ENCODE measurements at regions not wholly inside any gene's neighbourhood (a gene's known extent, or its start where the extent isn't known, plus 50 kb on each side); places are given as distances from the start of the nearest gene placed in this dataset.

DNA sequence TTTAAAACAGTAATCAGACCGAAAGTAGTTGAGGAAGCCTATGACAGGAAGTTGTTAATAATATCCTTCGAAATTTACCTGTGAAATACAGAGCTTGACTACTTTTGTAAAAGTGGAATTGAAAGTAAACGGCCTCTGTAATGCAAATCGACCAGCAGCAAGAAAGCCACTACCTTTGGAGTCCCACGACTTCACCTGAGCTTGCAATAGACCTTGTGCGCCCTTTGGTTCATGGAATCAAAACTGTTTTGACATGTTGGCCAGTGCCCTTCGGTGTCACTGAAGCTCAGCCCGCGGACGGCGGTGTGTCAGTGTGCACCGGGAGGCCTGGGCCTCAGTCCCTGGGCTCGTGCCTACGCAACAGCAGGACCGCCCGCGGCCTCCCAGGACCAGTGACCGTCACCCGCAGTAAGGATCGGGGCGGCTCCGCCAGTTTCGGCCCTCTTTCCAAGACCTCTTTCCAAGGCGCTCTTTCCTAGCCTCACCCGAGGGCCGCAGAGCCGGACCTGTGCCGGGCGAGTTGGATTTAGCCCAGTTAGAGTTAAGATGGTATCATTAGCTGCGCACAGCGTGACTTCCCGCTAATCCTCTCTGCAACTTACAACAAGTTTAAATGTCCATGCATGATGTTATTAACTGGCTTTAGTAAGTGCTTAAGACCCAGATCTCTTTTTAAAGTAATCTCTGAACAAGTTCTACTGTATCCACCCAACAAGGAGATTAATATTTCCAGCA is 223.3 kb downstream of the MEF2C start:
- TF ChIP-seq, protein P1, sequence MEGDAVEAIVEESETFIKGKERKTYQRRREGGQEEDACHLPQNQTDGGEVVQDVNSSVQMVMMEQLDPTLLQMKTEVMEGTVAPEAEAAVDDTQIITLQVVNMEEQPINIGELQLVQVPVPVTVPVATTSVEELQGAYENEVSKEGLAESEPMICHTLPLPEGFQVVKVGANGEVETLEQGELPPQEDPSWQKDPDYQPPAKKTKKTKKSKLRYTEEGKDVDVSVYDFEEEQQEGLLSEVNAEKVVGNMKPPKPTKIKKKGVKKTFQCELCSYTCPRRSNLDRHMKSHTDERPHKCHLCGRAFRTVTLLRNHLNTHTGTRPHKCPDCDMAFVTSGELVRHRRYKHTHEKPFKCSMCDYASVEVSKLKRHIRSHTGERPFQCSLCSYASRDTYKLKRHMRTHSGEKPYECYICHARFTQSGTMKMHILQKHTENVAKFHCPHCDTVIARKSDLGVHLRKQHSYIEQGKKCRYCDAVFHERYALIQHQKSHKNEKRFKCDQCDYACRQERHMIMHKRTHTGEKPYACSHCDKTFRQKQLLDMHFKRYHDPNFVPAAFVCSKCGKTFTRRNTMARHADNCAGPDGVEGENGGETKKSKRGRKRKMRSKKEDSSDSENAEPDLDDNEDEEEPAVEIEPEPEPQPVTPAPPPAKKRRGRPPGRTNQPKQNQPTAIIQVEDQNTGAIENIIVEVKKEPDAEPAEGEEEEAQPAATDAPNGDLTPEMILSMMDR (IDR thresholded peaks at IDR 0.05), result no peak
- intact Hi-C loops (cut with DNase I), result no loop called here
- no peaks in the 10 kb centered on the region for H3K36me3 ChIP-seq (ENCODE audit: insufficient read depth in 1 of 2, low read depth in 1 of 2)
- no peak overlapping the region for H3K4me3 ChIP-seq
- H3K4me1 ChIP-seq, result peaks cover 7% of the 10 kb centered on the region
- H3K9me3 ChIP-seq, result no peaks in the 10 kb centered on the region
- 16 to 23% (median 22%) methylated on average over 32 of the region's 32 CpGs for WGBS, 3 donors
- no peak for ATAC-seq
- H3K27me3 ChIP-seq (ENCODE audit: insufficient read depth in 3 of 3, low read length in 2 of 3), result peaks cover 15 to 83% (median 16%) of the 10 kb centered on the region in 3 donors
- no peak overlapping the region for H3K27ac ChIP-seq
- no peak for DNase-seq

DNA sequence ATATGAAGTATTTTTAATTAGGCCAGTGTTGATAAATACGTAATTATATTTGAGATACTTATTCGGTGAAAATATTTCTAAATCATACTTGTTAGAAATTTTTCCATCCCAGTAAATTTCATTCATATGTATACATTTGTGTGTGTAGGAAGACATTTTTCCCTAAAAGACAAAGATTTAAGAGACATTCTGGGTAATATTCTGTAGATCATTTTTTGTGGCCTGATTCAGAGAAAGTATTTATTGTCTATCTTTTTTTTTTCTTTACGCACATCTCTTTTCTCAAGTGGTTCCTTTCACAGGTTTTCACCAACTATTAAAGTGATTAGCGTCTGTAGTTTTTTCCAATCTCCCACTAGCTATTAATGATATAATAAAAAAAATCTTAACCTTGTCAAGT is 224.1 kb downstream of the MEF2C start:
- no peaks in the 10 kb centered on the region for H3K36me3 ChIP-seq (ENCODE audit: insufficient read depth in 1 of 2, low read depth in 1 of 2)
- no peak for DNase-seq
- TF ChIP-seq, protein P1 (IDR thresholded peaks at IDR 0.05), result no peak
- peaks cover 7% of the 10 kb centered on the region for H3K4me1 ChIP-seq
- H3K4me3 ChIP-seq, result no peak overlapping the region
- 76 to 82% (median 76%) methylated on average over 4 of the region's 4 CpGs for WGBS, 3 donors
- H3K27me3 ChIP-seq (ENCODE audit: insufficient read depth in 3 of 3, low read length in 2 of 3), result peaks cover 15 to 81% (median 17%) of the 10 kb centered on the region in 3 donors
- no peak for ATAC-seq
- H3K27ac ChIP-seq, result no peak overlapping the region
- intact Hi-C loops (cut with DNase I), result no loop called here
- H3K9me3 ChIP-seq, result no peaks in the 10 kb centered on the region

DNA sequence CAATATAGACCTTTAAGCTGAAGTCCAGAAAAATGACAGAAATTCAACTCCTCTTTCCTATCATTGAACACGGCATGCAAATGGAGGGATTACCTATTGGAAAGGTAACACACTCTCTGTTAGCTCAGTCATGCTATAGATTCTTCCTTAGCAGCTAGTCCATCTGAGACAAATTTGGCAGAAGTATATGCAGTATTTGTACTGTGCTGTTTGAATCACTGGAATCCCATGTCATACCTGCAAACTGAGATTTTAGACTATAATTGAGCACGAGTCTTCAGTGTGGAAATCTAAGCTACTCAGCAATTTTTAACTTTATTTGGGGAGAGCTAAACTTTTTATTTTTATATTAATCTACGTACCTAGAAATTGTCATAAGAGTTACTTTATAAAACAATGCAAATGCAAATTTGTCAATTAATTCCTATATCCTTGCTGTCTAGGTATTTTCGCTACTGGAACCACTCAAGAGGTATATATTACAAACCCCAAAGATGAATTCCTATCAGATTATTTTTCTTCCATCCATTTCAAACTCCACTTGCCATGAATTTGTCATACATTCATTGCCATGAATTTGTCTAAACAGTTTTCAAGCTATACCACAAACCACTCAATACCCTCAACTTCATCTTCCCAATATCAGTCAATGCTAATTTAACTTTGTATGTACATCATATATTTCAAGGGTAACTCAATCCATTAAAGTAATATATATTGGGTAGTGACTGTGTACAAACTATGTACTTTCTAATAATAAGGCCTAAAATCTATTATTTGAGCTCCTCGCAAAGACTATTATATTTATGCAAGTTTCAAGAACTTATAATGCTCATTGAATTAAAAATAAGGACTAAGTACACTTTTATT is 224.8 kb downstream of the MEF2C start:
- H3K27me3 ChIP-seq (ENCODE audit: insufficient read depth in 3 of 3, low read length in 2 of 3), result peaks cover 13 to 75% (median 14%) of the 10 kb centered on the region in 3 donors
- no peak for DNase-seq
- no peaks in the 10 kb centered on the region for H3K36me3 ChIP-seq (ENCODE audit: insufficient read depth in 1 of 2, low read depth in 1 of 2)
- ATAC-seq, result no peak
- H3K9me3 ChIP-seq, result no peaks in the 10 kb centered on the region
- TF ChIP-seq, protein P1 (IDR thresholded peaks at IDR 0.05), result no peak
- no peak overlapping the region for H3K4me3 ChIP-seq
- H3K27ac ChIP-seq, result no peak overlapping the region
- WGBS, 3 donors, result 76 to 79% (median 79%) methylated on average over 5 of the region's 5 CpGs
- H3K4me1 ChIP-seq, result peaks cover 7% of the 10 kb centered on the region
- intact Hi-C loops (cut with DNase I), result no loop called here

DNA sequence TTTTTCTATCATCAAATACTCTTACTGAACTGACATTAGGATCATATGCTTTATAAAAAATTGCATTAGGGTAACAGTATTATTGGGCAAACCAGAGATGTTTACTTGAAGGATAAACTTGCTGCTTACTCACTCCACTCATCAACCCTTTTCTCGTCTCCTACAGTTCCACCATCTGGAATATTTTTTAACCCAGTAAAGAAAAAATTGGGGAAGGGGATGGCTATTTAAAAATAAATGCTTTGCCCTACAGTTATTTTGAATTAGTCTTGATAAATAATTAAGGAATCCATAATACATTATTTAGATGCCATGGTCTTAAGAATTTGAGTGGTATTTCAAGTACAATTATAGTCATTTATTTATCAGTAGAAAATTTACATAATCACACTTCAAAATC is 225.8 kb downstream of the MEF2C start:
- peaks cover 13 to 75% (median 14%) of the 10 kb centered on the region in 3 donors for H3K27me3 ChIP-seq (ENCODE audit: insufficient read depth in 3 of 3, low read length in 2 of 3)
- intact Hi-C loops (cut with DNase I), result no loop called here
- WGBS, 3 donors, result 44 to 54% (median 51%) methylated on average over 1 of the region's 1 CpG
- H3K4me3 ChIP-seq, result no peak overlapping the region
- DNase-seq (no peak), ATAC-seq (no peak)
- H3K4me1 ChIP-seq, result peaks cover 7% of the 10 kb centered on the region
- H3K27ac ChIP-seq, result no peak overlapping the region
- H3K36me3 ChIP-seq (ENCODE audit: insufficient read depth in 1 of 2, low read depth in 1 of 2), result no peaks in the 10 kb centered on the region
- TF ChIP-seq, protein P1 (IDR thresholded peaks at IDR 0.05), result no peak
- no peaks in the 10 kb centered on the region for H3K9me3 ChIP-seq
